Activated CD4-positive, alpha-beta T cell treated with anti-CD3 and anti-CD28 coated beads, Interleukin-2, amount 10 ng/mL, durations not matched to agents 7 days and 5 days (primary cell): ENCODE measurements at regions not wholly inside any gene's neighbourhood (a gene's known extent, or its start where the extent isn't known, plus 50 kb on each side); places are given as distances from the start of the nearest gene placed in this dataset.

ENCODE experiments used
- CTCF ChIA-PET: fragments of 350-600 bp; sonication (Branson Sonifier 250); formaldehyde crosslinking; loops from one replicate; lab custom pipeline; 2021; ENCODE audit warnings: antibody characterized with exemption; lab: Charles Lee
- POLR2A ChIA-PET: fragments of 350-600 bp; sonication (Branson Sonifier 250); formaldehyde crosslinking; loops from one replicate; lab custom pipeline; 2021; ENCODE audit warnings: antibody characterized with exemption; lab: Charles Lee
- DNase-seq: peaks from one replicate; pipeline ENCODE4 v3.0.0-alpha.2; 2020
- H3K27ac Mint-ChIP-seq: one replicate; pipeline ENCODE4 v1.8.0; 2021; ENCODE audit warnings: mild to moderate bottlenecking, moderate library complexity, mixed read lengths
- H3K27me3 Mint-ChIP-seq: one replicate; pipeline ENCODE4 v1.8.0; 2021; ENCODE audit warnings: mixed read lengths
- H3K36me3 Mint-ChIP-seq: one replicate; pipeline ENCODE4 v1.8.0; 2021; ENCODE audit warnings: low read depth, mixed read lengths
- H3K4me1 Mint-ChIP-seq: one replicate; pipeline ENCODE4 v1.8.0; 2021; ENCODE audit warnings: mixed read lengths
- H3K4me3 Mint-ChIP-seq: one replicate; pipeline ENCODE4 v1.8.0; 2021; ENCODE audit warnings: mild to moderate bottlenecking, moderate library complexity, mixed read lengths
- H3K9me3 Mint-ChIP-seq: one replicate; pipeline ENCODE4 v1.8.0; 2021; ENCODE audit warnings: mixed read lengths

DNA sequence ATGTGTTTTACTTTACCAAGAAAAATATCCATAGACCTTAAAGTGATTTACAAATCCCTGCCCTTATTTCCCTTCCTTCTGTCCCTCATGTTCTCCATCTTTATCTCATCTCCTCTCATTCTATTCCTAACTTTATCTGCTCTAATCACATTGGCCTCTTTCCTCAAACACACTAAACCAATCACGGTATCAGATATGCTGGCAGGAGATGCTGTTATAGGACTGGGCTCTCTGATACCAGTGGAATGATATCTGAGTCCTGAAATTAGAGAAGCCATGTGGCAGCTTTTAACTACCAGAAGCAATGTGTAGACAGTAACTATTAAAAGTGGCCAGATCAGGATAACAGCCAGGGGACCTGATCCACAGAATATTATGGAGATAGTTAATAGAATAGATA lies 49.9 kb upstream of the GIMD1 start:
- CTCF ChIA-PET, result no interaction called here
- no peaks in the 10 kb centered on the region for H3K4me1 Mint-ChIP-seq
- no peaks in the 10 kb centered on the region for H3K36me3 Mint-ChIP-seq
- H3K9me3 Mint-ChIP-seq, result no peaks in the 10 kb centered on the region
- no peak overlapping the region for H3K4me3 Mint-ChIP-seq
- POLR2A ChIA-PET, result no interaction called here
- no peak for DNase-seq
- H3K27me3 Mint-ChIP-seq, result peaks cover 4% of the 10 kb centered on the region
- no peak overlapping the region for H3K27ac Mint-ChIP-seq
